ENCODE measurements at regions not wholly inside any gene's neighbourhood (a gene's known extent, or its start where the extent isn't known, plus 50 kb on each side); places are given as distances from the start of the nearest gene placed in this dataset.

DNA sequence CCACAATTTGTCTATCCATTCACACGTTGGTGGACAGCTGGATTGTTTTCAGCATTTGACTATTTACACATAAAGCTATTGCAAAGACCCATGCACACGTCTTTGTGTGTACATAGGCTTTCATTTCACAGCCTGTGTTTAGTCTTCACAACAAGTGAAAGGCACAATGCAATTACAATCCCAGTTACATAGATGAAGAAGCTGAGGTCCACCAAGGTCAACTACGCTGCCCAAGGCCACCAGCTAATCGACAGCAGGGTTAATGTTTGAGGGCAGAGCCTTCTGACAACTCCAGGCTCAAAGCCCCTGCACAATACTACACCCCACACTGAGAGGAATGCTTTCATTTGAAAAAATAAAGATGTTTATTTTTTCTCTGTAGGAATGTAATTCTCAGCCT lies 93.6 kb upstream of the CDH13 start:
- Histone ChIP-seq H3K4me2 (ENCODE audit: insufficient read depth, low read length) (no peak overlapping the region), H4K20me1 (replicated peaks; ENCODE audit: control insufficient read depth, extremely low read depth, insufficient read depth, low read length) (no peaks in the 10 kb centered on the region), H3K4me3 (replicated peaks in 1 of 3; ENCODE audit: insufficient read depth in 1 of 3, low read depth in 1 of 3, low read length in 3 of 3) (no peak overlapping the region), H3K4me1 (ENCODE audit: control insufficient read depth, extremely low read depth, insufficient read depth, low read length) (no peaks in the 10 kb centered on the region), H2AFZ (ENCODE audit: low read depth, low read length) (no peak overlapping the region), H3K9ac (replicated peaks; ENCODE audit: extremely low read depth, insufficient read depth, low read length) (no peak overlapping the region), H3K9me3 (replicated peaks; ENCODE audit: control insufficient read depth, insufficient read depth, low read length) (no peaks in the 10 kb centered on the region), H3K27me3 (ENCODE audit: control insufficient read depth in 2 of 2, insufficient read depth in 2 of 2, low read length in 2 of 2) (peaks cover 0 to 3% of the 10 kb centered on the region in 2 experiments), H3K27ac (ENCODE audit: insufficient read depth, low read depth, low read length) (no peak overlapping the region), H3K36me3 (ENCODE audit: control insufficient read depth in 2 of 2, extremely low read depth in 1 of 2, insufficient read depth in 2 of 2, low read length in 2 of 2) (no peaks in the 10 kb centered on the region), H3K79me2 (ENCODE audit: control insufficient read depth, insufficient read depth, low read length) (no peaks in the 10 kb centered on the region), H3K9me1 (replicated peaks; ENCODE audit: control insufficient read depth, extremely low read depth, insufficient read depth, low read length) (no peaks in the 10 kb centered on the region)
- intact Hi-C loops (cut with micrococcal nuclease) = no loop called here
- TF ChIP-seq POLR2A (IDR thresholded peaks at IDR 0.05; ENCODE audit: low read depth, low read length) = no peak
- TF ChIP-seq EZH2 (IDR thresholded peaks at IDR 0.05; ENCODE audit: borderline replicate concordance, low read depth, low read length, severe bottlenecking) = no peak
- TF ChIP-seq, protein P1, sequence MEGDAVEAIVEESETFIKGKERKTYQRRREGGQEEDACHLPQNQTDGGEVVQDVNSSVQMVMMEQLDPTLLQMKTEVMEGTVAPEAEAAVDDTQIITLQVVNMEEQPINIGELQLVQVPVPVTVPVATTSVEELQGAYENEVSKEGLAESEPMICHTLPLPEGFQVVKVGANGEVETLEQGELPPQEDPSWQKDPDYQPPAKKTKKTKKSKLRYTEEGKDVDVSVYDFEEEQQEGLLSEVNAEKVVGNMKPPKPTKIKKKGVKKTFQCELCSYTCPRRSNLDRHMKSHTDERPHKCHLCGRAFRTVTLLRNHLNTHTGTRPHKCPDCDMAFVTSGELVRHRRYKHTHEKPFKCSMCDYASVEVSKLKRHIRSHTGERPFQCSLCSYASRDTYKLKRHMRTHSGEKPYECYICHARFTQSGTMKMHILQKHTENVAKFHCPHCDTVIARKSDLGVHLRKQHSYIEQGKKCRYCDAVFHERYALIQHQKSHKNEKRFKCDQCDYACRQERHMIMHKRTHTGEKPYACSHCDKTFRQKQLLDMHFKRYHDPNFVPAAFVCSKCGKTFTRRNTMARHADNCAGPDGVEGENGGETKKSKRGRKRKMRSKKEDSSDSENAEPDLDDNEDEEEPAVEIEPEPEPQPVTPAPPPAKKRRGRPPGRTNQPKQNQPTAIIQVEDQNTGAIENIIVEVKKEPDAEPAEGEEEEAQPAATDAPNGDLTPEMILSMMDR (IDR thresholded peaks at IDR 0.05; ENCODE audit: extremely low read depth in 1 of 2, insufficient read depth in 1 of 2, low read depth in 1 of 2, low read length in 2 of 2) = no peak
- TF ChIP-seq MYC (IDR thresholded peaks at IDR 0.05; ENCODE audit: low read depth, low read length) = no peak
- TF ChIP-seq GATA2 (IDR thresholded peaks at IDR 0.05; ENCODE audit: insufficient read depth, insufficient read length, low read depth, low read length) = no peak
- DNase-seq (ENCODE audit: low read depth, low spot score) (no peak), FAIRE-seq (no peak)
- CTCF ChIA-PET = no interaction called here
- dilution Hi-C loops (cut with MboI; ENCODE audit: extremely low pct_ligation_motif_present, low sequenced_read_pairs) = no loop called here
- POLR2A ChIA-PET = no interaction called here
- BruUV-seq (replicated peaks) = no TSS peak

DNA sequence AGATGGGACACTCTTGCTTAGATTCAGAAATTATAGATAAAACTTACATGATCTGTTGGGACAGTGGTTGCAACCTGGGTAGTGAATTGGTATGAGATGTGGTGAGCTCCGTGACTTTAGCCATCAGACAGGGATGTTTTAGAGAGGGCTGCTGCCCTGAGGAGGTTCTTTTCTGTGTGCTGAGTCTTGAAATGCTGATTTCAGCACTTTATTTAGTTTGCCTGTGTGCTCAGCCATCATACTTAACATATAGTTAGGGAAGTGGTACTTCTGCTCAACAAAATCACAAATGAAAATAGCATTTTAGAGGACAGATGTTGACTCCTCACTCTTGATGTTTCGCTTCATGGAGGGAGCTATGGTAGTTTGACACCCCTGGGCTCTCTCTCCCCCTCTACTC lies 95.9 kb upstream of the CDH13 start:
- Histone ChIP-seq H3K9ac (replicated peaks; ENCODE audit: extremely low read depth, insufficient read depth, low read length) (no peak overlapping the region), H2AFZ (ENCODE audit: low read depth, low read length) (no peak overlapping the region), H4K20me1 (replicated peaks; ENCODE audit: control insufficient read depth, extremely low read depth, insufficient read depth, low read length) (no peaks in the 10 kb centered on the region), H3K4me3 (replicated peaks in 1 of 3; ENCODE audit: insufficient read depth in 1 of 3, low read depth in 1 of 3, low read length in 3 of 3) (no peak overlapping the region), H3K27me3 (ENCODE audit: control insufficient read depth in 2 of 2, insufficient read depth in 2 of 2, low read length in 2 of 2) (peaks cover 0 to 3% of the 10 kb centered on the region in 2 experiments), H3K27ac (ENCODE audit: insufficient read depth, low read depth, low read length) (no peak overlapping the region), H3K36me3 (ENCODE audit: control insufficient read depth in 2 of 2, extremely low read depth in 1 of 2, insufficient read depth in 2 of 2, low read length in 2 of 2) (no peaks in the 10 kb centered on the region), H3K4me1 (ENCODE audit: control insufficient read depth, extremely low read depth, insufficient read depth, low read length) (no peaks in the 10 kb centered on the region), H3K79me2 (ENCODE audit: control insufficient read depth, insufficient read depth, low read length) (no peaks in the 10 kb centered on the region), H3K4me2 (ENCODE audit: insufficient read depth, low read length) (no peak overlapping the region), H3K9me1 (replicated peaks; ENCODE audit: control insufficient read depth, extremely low read depth, insufficient read depth, low read length) (no peaks in the 10 kb centered on the region), H3K9me3 (replicated peaks; ENCODE audit: control insufficient read depth, insufficient read depth, low read length) (no peaks in the 10 kb centered on the region)
- dilution Hi-C loops (cut with MboI; ENCODE audit: extremely low pct_ligation_motif_present, low sequenced_read_pairs) = no loop called here
- TF ChIP-seq, protein P2, sequence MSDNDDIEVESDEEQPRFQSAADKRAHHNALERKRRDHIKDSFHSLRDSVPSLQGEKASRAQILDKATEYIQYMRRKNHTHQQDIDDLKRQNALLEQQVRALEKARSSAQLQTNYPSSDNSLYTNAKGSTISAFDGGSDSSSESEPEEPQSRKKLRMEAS (IDR thresholded peaks at IDR 0.05; ENCODE audit: insufficient read depth, insufficient read length) = no peak
- TF ChIP-seq EZH2 (IDR thresholded peaks at IDR 0.05; ENCODE audit: borderline replicate concordance, low read depth, low read length, severe bottlenecking) (no peak), MYC (IDR thresholded peaks at IDR 0.05; ENCODE audit: low read depth, low read length) (no peak), JUN (IDR thresholded peaks at IDR 0.05; ENCODE audit: borderline replicate concordance, insufficient read depth, insufficient read length, low read depth) (no peak), POLR2AphosphoS5 (IDR thresholded peaks at IDR 0.05; ENCODE audit: insufficient read depth, low read depth, low read length) (no peak), FOS (IDR thresholded peaks at IDR 0.05; ENCODE audit: borderline replicate concordance, insufficient read depth, low read length) (no peak), GATA2 (IDR thresholded peaks at IDR 0.05; ENCODE audit: insufficient read depth, insufficient read length, low read depth, low read length) (no peak), POLR2A (IDR thresholded peaks at IDR 0.05; ENCODE audit: low read depth, low read length) (no peak)
- TF ChIP-seq, protein P1 (IDR thresholded peaks at IDR 0.05; ENCODE audit: extremely low read depth in 1 of 2, insufficient read depth in 1 of 2, low read depth in 1 of 2, low read length in 2 of 2) = no peak
- ChIA-PET POLR2A (no interaction called here), CTCF (no interaction called here)
- DNase-seq (ENCODE audit: low read depth, low spot score) = no peak
- FAIRE-seq = no peak
- BruUV-seq (replicated peaks) = no TSS peak
- intact Hi-C loops (cut with micrococcal nuclease) = no loop called here

Measured in endothelial cell of umbilical vein (primary cell).